BLaER1 (cell line): ENCODE measurements at regions not wholly inside any gene's neighbourhood (a gene's known extent, or its start where the extent isn't known, plus 50 kb on each side); places are given as distances from the start of the nearest gene placed in this dataset.

Experiments used
- H3K27ac ChIP-seq: shearing (Covaris generic); formaldehyde crosslinking; 2 replicates; pipeline ENCODE4 v1.8.1; 2022
- H3K27me3 ChIP-seq: shearing (Covaris generic); formaldehyde crosslinking; 2 replicates; pipeline ENCODE4 v1.8.1; 2022
- H3K36me3 ChIP-seq: shearing (Covaris generic); formaldehyde crosslinking; 2 replicates; pipeline ENCODE4 v1.8.1; 2022
- H3K4me1 ChIP-seq: shearing (Covaris generic); formaldehyde crosslinking; 2 replicates; pipeline ENCODE4 v1.8.1; 2022
- H3K4me2 ChIP-seq: shearing (Covaris generic); formaldehyde crosslinking; 2 replicates; pipeline ENCODE4 v1.8.1; 2022
- H3K4me3 ChIP-seq: shearing (Covaris generic); formaldehyde crosslinking; 2 replicates; pipeline ENCODE4 v1.8.1; 2022
- H3K9ac ChIP-seq: shearing (Covaris generic); formaldehyde crosslinking; 2 replicates; pipeline ENCODE4 v1.8.1; 2022
- H3K9me3 ChIP-seq: shearing (Covaris generic); formaldehyde crosslinking; 2 replicates; pipeline ENCODE4 v1.8.1; 2022
- H4K20me1 ChIP-seq: shearing (Covaris generic); formaldehyde crosslinking; 2 replicates; pipeline ENCODE4 v1.8.1; 2022
- Cebpa-rat ChIP-seq: shearing (Covaris generic); IDR thresholded peaks from 2 replicates; pipeline ENCODE4 v1.8.1; 2022

DNA sequence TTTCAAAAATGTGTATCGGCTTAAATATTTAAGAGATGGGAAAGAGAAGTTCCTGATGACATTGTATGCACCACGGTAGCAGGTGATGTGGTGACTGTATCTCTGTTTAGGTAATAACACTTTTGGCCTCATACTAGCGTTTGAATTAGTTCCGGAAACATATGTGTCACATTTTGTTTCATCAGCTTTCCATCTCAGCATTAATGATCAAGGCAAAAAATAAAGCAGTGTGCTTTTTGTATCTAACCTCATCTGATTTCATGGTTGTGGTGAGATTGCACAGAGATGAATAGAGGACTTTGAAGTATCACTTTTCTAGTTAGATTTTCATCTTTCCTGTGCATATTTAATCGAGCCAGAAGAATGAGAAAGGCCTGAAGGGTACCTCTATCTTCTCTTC lies 206.4 kb upstream of the SPRY1 start:
- H3K27me3 ChIP-seq, result no peaks in the 10 kb centered on the region
- H3K9me3 ChIP-seq, result no peaks in the 10 kb centered on the region
- no peaks in the 10 kb centered on the region for H4K20me1 ChIP-seq
- no peak overlapping the region for H3K4me3 ChIP-seq
- no peak overlapping the region for H3K27ac ChIP-seq
- no peak for TF ChIP-seq Cebpa-rat
- H3K9ac ChIP-seq, result no peak overlapping the region
- H3K36me3 ChIP-seq, result no peaks in the 10 kb centered on the region
- no peaks in the 10 kb centered on the region for H3K4me1 ChIP-seq
- no peak overlapping the region for H3K4me2 ChIP-seq

DNA sequence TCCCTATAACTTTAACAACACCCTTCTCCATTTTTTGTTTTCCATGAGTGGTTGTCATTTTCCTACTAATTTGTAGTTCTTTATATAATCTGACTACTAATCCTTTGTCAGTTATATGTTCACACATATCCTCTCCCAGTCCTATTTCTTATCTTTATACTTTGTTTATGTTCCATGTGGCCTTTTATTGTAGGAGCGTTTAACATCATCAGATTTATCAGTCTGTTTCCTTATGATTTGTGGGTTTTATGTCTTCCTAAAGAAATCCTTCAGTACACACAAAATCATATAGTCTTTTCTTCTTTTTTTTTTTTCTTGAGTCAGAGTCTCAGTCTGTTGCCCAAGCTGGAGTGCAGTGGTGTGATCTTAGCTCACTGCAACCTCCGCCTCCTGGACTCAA lies 204.9 kb upstream of the SPRY1 start:
- Histone ChIP-seq H3K27me3 (no peaks in the 10 kb centered on the region), H3K36me3 (no peaks in the 10 kb centered on the region), H3K4me1 (no peaks in the 10 kb centered on the region), H3K4me2 (no peak overlapping the region), H3K9me3 (no peaks in the 10 kb centered on the region), H3K9ac (no peak overlapping the region), H3K4me3 (no peak overlapping the region), H4K20me1 (no peaks in the 10 kb centered on the region), H3K27ac (no peak overlapping the region)
- no peak for TF ChIP-seq Cebpa-rat

DNA sequence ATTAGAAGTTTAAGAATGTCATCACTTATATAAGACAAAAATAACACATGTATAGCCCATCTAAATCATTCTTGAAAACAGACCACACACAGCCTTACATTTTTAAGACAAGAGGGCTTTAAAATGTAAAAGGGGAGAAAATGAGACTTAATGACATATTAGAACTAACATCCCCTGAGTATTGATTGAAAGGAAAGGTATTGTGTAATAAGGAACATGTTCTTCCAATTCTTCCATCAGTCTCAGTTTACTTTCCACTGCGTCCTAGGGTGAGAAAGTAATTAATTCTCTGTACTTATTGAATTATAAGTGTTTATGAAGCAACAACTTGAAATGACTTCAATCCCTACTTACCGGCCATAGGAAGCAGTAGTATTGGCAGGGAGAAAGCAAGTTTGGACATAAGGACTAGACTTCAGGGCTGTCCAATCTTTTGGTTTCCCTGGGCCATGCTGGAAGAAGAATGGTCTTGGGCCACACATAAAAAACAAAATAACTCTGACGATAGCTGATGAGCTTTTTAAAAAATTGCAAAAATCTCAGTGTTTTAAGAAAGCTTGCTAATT lies 202.7 kb upstream of the SPRY1 start:
- no peak overlapping the region for H3K9ac ChIP-seq
- no peak overlapping the region for H3K27ac ChIP-seq
- no peak overlapping the region for H3K4me3 ChIP-seq
- peak; percentile 42; the same call in 1 of the 2 replicates for TF ChIP-seq Cebpa-rat
- H3K27me3 ChIP-seq, result no peaks in the 10 kb centered on the region
- H4K20me1 ChIP-seq, result no peaks in the 10 kb centered on the region
- H3K9me3 ChIP-seq, result no peaks in the 10 kb centered on the region
- no peaks in the 10 kb centered on the region for H3K4me1 ChIP-seq
- H3K4me2 ChIP-seq, result no peak overlapping the region
- H3K36me3 ChIP-seq, result no peaks in the 10 kb centered on the region

- Histone ChIP-seq H3K4me2 (no peak overlapping the region), H3K27me3 (no peaks in the 10 kb centered on the region), H3K4me3 (no peak overlapping the region), H3K9ac (no peak overlapping the region), H3K4me1 (no peaks in the 10 kb centered on the region), H3K27ac (no peak overlapping the region), H4K20me1 (no peaks in the 10 kb centered on the region), H3K36me3 (no peaks in the 10 kb centered on the region), H3K9me3 (no peaks in the 10 kb centered on the region)
- TF ChIP-seq Cebpa-rat, result no peak
Observed at GRCh38 chr4:123198706-123199105, 197.9 kb upstream of the SPRY1 start.

DNA sequence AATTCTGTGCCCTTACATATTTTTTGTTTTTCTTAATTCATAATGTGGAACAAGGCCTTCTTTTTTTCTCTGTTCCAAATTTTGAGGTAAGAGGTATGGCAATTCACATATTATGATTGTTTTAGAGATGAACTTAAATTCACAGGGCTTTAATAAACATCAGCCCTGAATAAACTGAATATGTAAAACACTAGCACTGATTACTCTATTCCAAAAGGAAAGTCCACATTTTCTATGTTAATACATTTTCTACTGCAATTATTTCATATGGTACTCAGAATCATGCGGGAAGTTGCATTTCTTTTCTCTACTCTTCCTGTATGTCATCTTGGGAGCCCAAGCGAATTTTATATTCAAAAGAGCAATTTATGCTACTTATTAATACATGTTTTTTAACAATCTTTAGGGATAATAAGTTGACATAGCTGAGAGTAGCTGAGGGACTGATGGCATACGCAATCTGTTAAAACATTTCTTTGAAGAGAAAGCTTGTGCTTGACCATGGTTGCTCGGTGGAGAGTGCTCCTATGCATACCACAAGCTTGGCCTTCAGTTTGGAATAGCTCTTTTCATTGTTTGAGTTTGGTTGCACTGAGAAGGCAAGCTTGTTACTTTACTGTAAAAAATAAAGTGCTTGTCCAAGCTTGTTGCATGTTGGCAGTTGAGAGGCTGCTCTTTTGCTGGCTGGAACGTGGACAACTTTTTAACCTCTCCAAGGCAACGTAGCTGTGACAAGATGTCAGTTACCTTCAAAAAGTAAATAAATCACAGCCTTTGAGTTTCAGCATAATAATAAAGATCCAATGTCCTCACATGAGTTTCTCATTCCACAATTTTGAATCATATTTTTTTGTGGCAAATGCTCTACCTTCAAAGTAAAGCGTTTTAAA lies 196.3 kb upstream of the SPRY1 start:
- no peak overlapping the region for H3K4me2 ChIP-seq
- H3K27me3 ChIP-seq, result no peaks in the 10 kb centered on the region
- H3K36me3 ChIP-seq, result no peaks in the 10 kb centered on the region
- H3K9ac ChIP-seq, result no peak overlapping the region
- no peak overlapping the region for H3K4me3 ChIP-seq
- no peak overlapping the region for H3K27ac ChIP-seq
- H3K9me3 ChIP-seq, result no peaks in the 10 kb centered on the region
- no peaks in the 10 kb centered on the region for H3K4me1 ChIP-seq
- no peak for TF ChIP-seq Cebpa-rat
- H4K20me1 ChIP-seq, result no peaks in the 10 kb centered on the region

DNA sequence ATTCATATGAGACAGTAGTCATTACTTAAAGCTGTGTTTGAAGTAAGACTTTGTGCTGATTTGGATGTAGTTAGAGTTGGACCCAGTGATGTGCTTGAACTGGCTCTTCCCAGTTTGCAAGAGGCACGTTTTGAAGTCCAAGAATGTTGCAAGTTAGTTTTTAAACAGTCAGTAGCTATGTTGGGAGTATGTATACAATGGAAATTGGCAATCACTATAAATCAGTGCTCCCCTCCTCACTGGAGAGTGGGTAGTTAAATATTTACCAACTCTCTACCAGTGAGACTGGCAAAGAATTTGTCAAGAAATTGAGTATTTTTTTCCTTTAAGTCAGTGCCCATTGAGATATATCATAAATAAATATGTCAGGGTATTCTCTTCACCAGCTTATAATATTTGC lies 191.9 kb upstream of the SPRY1 start:
- H3K4me1 ChIP-seq, result no peaks in the 10 kb centered on the region
- TF ChIP-seq Cebpa-rat, result no peak

GRCh38 chr4:123206016-123206415 lies 190.6 kb upstream of the SPRY1 start:
- Histone ChIP-seq H3K9ac (no peak overlapping the region), H3K27me3 (no peaks in the 10 kb centered on the region), H3K27ac (no peak overlapping the region), H3K4me1 (no peaks in the 10 kb centered on the region), H3K4me2 (no peak overlapping the region), H4K20me1 (no peaks in the 10 kb centered on the region), H3K36me3 (no peaks in the 10 kb centered on the region), H3K9me3 (no peaks in the 10 kb centered on the region), H3K4me3 (no peak overlapping the region)
- no peak for TF ChIP-seq Cebpa-rat

More for the DNA sequence above, 191.9 kb upstream of the SPRY1 start:
- H3K9me3 ChIP-seq, result no peaks in the 10 kb centered on the region
- H3K4me3 ChIP-seq, result no peak overlapping the region
- no peaks in the 10 kb centered on the region for H3K36me3 ChIP-seq
- no peaks in the 10 kb centered on the region for H3K27me3 ChIP-seq
- no peak overlapping the region for H3K27ac ChIP-seq
- no peak overlapping the region for H3K4me2 ChIP-seq
- H3K9ac ChIP-seq, result no peak overlapping the region
- H4K20me1 ChIP-seq, result no peaks in the 10 kb centered on the region

- Histone ChIP-seq H3K27me3 (no peaks in the 10 kb centered on the region), H3K4me2 (no peak overlapping the region), H4K20me1 (no peaks in the 10 kb centered on the region), H3K36me3 (no peaks in the 10 kb centered on the region), H3K27ac (no peak overlapping the region), H3K4me3 (no peak overlapping the region), H3K9me3 (no peaks in the 10 kb centered on the region), H3K4me1 (no peaks in the 10 kb centered on the region), H3K9ac (no peak overlapping the region)
- TF ChIP-seq Cebpa-rat, result no peak
Observed at GRCh38 chr4:123209436-123209835, 187.2 kb upstream of the SPRY1 start.

GRCh38 chr4:123215536-123215935 lies 181.1 kb upstream of the SPRY1 start:
- H3K4me1 ChIP-seq, result no peaks in the 10 kb centered on the region
- H3K27me3 ChIP-seq, result no peaks in the 10 kb centered on the region
- no peaks in the 10 kb centered on the region for H4K20me1 ChIP-seq
- TF ChIP-seq Cebpa-rat, result no peak
- H3K4me2 ChIP-seq, result no peak overlapping the region
- no peak overlapping the region for H3K9ac ChIP-seq
- H3K27ac ChIP-seq, result no peak overlapping the region
- no peak overlapping the region for H3K4me3 ChIP-seq
- no peaks in the 10 kb centered on the region for H3K36me3 ChIP-seq
- no peaks in the 10 kb centered on the region for H3K9me3 ChIP-seq

DNA sequence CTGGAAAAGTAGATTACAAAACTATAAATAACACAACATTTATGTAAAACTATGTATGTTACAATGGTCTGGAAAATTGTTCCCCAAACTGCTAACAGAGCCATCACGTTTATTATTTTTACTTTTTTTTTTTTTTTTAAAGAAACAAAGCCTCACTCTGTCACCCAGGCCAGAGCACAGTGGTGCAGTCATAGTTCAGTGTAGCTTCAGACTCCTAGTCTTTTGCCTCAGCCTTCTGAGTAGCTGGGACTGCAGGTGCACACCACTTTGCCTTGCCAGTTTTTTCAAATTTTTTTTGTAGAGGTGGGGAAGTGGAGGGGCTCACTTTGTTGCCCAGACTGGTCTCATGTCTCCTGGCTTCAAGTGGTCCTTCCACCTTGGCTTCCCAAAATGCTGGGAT lies 180.1 kb upstream of the SPRY1 start:
- H3K4me1 ChIP-seq, result no peaks in the 10 kb centered on the region
- H3K27me3 ChIP-seq, result no peaks in the 10 kb centered on the region
- H3K9ac ChIP-seq, result no peak overlapping the region
- H3K4me2 ChIP-seq, result no peak overlapping the region
- no peak overlapping the region for H3K27ac ChIP-seq
- no peaks in the 10 kb centered on the region for H4K20me1 ChIP-seq
- no peak overlapping the region for H3K4me3 ChIP-seq
- H3K9me3 ChIP-seq, result no peaks in the 10 kb centered on the region
- no peak for TF ChIP-seq Cebpa-rat
- no peaks in the 10 kb centered on the region for H3K36me3 ChIP-seq
